ENCODE measurements at regions not wholly inside any gene's neighbourhood (a gene's known extent, or its start where the extent isn't known, plus 50 kb on each side); places are given as distances from the start of the nearest gene placed in this dataset.
"Not testable (repeated sequence)": the region's sequence is repeated elsewhere in the genome, so short reads cannot be mapped to it uniquely, and the experiment has no call there.

DNA sequence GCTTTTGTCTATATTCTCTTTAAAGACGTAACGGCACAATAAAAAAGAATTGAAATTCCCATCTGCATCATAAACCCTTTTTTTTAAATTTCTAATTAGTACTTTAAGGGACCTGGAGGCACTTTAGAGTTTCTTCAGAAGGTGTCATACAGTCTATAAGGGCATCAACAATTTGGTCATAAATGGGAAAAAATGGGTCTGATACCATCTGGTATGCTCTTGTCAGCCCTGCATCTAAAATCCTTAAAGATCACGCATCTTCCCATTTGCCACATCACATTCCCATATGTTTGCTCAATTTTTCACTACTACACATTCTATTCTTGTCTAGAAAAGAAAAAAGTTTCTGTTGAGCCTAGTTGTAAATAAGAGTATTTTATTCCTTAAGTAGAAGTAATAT is 53.8 kb downstream of the COX7C start:
- DNase-seq, result no peak

DNA sequence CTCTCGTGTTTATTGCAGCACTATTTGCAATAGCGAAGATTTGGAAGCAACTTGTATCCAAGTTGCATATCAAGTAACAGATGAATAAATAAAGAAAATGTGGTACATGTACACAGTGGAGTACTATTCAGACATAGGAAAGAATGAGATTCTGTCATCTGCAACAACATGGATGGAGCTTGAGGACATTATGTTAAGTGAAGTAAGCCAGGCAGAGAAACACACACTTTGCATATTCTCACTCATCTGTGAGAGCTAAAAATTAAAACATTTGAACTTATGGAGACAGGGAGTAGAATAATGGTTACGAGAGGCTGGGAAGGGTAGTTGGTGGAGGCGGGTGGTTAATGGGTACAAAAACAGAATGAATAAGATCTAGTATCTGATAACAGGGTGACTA is 56.3 kb downstream of the COX7C start:
- DNase-seq, result no peak

DNA sequence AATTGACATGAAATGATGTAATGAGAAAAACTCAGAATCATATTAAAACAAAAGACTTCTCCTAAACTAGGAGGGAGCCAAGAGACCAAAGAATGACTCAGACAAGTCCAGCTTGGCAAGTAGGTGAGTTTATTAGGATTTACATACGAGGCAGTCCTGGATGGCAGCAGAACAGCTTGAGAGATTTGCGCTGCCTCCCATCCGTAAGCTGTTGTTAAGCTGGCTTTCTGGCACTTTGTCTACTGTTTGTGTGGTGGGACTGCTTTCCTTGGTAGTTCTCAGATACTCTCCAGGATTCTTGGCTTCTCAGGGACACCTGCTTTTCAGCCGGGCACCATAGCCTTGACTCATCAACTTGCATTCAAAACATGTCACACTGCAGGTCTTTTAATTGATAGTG is 57.6 kb downstream of the COX7C start:
- DNase-seq, result no peak

DNA sequence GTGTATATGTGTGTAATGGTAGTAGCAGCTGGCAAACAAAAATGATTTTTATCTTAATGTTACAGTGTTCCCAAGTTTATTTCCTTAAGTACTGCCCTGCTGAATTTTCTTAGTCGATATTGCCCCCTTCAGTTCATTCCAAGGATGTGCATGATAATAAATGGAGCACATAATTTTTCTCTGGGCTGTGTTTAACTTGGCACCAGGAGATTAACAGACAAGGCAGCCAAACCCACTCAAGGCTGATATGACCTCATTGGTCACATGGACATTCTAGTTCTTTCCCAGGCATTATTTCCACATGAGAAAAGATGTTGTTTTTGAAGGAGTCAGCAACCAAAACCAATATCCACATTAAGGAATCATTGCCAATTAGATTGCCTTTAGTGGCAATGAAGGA is 61.8 kb downstream of the COX7C start:
- no peak for DNase-seq

DNA sequence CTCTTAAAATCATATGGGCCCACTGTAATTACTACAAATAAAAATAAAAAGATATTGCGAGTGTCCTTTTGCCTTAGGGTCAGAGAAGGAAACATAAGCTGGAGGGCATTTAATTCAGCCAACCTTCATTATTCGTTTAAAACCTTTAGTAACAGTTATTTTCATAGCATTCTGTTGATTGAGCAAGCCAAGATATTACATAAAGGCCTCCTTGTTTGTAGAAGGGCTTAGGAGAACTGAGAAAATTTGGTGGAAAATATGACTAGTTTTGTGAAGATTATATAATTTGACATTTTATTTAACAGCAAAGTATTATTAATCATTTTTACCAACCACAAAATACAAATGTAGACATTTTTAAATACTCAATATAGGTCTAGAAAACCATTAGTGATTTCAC is 62.2 kb downstream of the COX7C start:
- no peak for DNase-seq

DNA sequence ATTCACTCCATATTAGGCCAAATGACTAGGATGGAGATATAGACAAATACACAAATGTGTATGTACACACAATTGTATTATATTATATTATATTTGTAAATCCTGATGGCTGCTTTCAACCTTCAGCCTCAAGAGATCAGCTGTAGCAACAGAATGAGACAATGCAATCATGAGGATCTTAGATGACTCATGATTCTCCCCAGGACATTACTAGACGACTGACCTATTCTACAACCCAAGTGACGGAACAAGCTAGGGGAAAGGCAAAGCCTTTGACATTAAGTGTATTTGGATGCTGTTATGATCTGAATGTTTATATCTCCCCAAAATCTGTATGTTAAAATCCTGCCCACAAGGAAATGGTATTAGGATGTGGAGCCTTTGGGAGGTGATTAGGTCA is 66.5 kb downstream of the COX7C start:
- no peak for DNase-seq

DNA sequence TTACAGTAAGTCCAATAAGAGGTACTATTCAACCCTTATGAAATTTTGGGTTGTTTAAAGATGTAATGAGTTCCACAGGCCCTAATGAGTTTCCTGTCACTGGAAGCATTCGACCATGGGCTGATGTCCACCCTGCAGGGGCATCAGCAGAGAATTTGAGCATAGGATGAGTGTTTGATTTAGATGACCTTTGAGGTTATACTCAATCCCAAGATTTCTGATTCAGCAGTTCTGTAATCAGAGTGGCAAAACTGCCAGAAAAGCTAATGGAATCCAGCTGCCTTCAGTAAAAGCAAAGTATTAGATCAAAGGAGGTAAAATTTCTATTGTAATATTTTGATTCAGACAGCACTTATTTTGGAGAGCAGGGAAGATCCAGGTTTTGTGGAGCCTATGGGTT is 68.3 kb downstream of the COX7C start:
- DNase-seq, result no peak

DNA sequence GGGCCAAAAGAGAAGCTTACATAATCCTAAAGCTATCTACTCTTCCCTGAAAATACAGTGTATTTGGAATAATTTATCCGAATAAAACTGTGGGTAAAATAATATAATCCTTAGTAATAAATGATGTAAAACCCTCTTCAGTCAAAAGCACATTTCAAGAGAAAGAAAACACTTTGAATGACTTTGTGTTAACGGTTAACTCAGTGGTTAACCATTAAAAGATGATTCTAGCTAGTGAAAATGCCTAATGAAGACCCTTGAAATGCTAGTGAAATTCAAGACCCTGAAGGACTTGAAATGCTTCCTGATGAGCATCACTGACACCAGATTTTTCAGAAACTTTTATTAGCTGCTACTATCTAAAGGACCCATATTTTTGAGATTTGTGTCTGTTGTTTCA is 70.7 kb downstream of the COX7C start:
- DNase-seq, result no peak

DNA sequence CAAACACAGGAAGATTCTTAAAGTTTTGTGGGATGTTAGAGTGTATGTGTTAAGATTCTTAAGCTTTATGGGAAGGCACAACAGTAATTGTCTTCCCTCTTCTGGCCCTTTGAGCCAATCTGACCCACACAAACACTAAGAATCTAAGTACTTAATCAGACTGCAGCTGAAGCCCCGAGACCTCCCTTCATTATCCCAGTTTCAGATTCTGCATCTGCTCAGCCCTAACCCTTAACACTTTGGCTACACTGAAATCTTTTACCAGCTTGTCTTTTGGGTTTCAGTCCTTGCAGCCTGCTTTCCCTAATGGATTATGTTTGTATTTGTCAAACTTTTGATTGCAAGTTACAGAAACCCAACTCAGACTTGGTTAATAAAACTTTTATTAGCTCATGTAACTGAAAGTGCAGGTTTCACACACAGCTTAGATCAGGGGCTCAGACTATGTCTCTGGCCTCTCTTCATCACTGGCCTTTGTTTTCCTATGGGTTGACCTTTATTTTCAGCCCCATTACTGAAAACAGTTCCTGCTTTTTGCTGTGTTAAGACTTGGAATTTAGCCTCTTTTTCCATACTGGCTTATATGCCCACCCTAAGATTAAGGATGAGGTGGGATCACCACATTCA is 71.5 kb downstream of the COX7C start:
- DNase-seq, result no peak

DNA sequence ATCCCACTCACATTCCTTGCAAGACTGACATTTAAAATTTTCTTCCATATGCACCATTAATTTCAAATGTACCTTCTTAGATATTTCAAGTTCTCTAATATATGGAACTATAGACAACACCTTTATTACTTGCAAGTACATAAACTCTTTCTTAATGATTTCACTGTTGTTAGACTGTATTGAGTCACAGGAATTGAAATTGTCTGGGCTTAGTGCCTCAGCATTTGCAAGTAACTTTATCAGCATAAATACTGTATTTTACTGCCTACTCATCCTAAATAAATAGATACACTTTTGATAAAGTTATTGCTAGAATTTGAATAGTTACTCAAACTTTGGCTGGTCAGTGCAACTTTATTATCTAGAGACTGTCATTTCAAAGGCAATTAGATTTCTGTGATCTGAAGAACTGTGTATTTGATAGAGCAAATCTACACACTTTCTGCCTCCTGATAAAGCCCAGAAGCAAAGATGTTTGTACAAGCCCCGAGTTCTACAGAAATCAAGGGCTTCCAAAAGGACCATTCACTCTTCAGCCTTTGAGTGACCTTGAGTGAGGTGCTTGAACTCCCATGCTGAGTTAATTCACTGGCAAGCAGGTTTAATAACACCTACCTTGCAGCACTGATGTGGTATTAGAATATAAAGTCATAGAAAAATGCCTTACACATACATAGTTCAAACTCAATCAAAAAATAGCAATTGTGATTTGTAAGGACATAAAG is 91.6 kb downstream of the COX7C start:
- DNase-seq, result no peak

DNA sequence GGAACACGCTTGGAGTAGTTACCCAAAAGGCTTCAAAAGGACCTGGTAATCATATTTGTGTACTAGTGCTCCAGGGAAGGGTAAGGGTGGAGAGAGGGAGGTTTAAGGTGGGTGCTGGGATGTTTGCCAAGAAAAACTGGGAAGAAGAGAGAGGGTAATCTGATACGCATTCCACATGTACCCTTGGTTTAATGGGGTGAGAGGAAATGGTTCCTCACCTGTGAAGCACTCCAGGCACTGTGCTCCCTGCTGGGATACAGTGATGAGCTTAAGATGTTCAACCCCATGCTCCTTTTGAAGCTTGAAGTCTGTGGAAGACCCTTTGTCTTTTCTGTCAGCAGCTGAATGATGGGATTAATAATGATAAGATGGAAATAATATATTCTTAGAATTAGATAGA is 98.4 kb downstream of the COX7C start:
- DNase-seq, result no peak

DNA sequence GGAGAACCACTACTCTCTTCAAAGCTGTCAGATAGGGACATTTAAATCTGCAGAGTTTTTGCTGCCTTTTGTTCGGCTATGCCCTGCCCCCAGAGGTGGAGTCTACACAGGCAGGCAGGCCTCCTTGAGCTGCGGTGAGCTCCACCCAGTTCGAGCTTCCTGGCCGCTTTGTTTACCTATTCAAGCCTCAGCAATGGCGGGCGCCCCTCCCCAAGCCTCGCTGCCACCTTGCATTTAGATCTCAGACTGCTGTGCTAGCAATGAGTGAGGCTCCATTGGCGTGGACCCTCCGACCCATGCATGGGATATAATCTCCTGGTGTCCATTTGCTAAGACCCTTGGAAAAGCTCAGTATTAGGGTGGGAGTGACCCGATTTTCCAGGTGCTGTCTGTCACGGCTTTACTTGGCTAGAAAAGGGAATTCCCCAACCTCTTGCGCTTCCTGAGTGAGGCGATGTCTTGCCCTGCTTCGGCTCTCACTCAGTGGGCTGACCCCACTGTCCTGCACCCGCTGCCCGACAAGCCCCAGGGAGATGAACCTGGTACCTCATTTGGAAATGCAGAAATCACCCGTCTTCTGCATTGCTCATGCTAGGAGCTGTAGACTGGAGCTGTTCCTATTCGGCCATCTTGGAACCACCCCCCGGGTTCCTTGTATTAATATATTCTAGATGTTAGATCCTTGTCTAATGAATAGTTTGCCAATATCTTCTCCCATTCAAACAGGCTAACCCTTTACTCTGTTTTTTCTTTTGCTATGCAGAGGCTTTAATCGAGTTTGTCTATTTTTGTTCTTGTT is 113.8 kb downstream of the COX7C start:
- DNase-seq, result not testable (repeated sequence)

DNA sequence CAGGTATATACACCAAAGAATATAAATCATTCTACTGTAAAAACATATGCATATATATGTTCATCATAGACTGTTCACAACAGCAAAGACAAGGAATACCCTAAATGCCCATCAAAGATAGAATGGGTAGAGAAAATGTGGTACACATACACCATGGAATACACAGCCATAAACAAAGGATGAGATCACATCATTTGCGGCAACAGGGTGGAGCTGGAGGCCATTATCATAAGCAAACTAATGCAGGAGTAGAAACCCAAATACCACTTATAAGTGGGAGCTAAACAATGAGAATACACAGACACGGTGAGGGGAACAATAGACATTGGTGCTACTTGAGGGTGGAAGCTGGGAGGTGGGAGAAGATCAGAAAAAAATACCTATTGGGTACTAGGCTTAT is 117.6 kb downstream of the COX7C start:
- no peak for DNase-seq

DNA sequence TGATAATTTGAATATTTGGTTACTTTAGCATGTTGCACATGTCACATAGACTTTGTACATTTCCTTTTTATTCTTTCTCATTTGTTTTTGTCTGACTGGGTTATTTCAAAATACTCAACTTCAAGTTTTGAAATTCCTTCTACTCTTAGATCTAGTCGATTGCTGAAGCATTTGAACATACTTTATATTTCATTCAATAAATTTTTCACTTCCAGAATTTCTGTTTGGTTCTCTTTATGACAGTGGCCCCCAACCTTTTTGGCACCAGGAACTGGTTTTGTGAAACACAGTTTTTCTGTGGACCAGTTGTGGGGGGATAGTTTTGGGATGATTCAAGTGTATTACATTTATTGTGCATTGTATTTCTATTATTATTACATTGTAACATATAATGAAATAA is 119.8 kb downstream of the COX7C start:
- no peak for DNase-seq

DNA sequence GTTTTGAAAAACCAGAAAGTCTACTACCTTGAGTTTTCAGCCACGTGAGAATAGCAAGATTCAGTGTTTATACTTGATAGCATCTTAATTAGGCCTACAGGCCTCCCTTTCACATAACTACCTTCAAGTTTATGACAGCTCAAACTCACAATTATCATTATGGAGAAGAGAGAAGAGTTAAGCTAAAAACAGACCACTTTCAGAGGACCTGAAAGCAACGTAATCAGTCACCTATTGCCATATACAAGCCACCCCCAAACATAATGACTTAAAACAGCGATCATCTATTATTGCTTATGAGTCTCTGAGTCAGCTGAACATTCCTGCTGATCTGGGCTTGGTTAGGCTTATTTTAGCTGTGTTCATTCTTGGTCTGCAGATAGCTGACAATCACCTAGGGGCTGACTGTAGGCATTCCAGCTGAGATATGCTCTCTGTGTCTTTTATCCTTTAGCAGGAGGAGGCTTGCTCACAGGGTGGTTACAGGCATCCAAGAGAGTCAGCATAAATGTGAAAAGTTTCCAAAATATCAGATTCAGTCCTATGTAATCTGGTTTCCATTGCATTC is 130.9 kb downstream of the COX7C start:
- DNase-seq, result no peak

DNA sequence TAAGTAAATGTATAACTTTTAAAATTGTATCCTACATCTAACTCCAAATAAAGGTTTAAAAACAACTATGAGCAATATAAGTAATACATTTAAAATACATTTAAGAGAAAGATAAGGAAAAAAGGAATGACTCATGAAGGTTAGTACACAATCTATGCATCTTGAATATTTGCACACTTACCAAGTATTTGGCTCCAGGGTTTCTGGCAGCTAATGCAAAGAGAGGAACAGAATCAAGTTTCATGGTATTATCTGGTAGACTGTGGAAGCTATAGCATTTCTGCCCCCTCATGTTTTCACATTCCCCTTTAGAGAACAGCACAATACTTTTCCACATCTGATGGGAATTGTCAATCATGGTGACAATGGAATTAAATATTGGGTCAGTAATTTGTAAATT is 132.1 kb downstream of the COX7C start:
- DNase-seq, result no peak

DNA sequence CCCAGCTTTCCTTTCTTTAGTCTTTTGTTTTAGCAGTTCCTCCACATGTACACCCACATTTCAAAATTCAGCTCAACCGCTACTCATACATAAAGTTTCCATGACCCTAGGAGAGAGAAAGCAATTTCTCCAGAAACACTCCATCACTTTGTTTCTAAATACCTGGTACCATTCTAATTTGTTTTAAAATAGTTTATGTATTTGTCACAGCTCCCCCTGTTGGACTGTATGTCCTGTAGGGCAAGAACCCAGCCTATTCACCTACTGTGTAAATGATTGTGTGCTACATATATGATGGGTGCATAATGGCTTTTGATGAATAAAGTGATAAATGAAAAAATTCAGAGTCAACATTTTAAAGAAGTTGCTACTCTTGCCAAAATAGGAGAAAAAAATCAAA is 139.1 kb downstream of the COX7C start:
- DNase-seq, result no peak

DNA sequence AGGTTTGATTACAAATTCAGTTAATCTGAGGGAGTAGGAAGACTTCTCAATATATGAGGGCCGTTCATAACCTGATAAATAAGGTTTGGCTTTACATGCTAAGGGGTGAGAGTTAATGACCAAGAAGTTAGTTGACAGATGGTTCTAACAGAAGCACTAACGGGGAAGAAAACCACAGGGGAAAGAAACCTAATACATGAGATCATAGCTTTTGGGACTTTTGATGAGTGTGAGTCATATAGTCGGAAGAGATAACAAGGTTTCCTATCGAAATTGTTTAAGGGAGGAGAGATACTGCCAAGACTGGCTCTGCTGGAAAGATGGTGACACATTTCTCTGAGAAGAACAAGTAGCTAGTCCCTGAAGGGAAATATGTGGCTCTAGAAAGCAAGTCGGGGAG is 140.1 kb downstream of the COX7C start:
- no peak for DNase-seq

DNA sequence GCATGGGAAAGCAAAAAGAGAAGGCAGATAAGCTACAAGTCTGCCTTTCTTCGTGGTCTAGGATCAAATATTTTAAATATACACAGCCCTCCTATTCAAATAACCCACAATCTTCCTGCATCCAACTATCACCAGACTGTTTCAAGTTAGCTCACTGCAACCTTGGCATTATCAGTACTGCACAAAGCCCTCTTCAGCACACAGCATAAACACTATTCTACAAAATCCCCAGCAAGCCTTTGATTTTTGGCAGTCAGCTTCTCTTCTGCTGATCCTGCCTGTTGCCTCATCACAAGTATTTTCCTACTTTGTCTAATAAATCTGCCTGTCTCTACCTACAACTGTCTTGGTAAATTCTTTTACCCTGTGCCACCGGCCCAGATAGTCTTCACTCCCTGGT is 142.9 kb downstream of the COX7C start:
- DNase-seq, result no peak

DNA sequence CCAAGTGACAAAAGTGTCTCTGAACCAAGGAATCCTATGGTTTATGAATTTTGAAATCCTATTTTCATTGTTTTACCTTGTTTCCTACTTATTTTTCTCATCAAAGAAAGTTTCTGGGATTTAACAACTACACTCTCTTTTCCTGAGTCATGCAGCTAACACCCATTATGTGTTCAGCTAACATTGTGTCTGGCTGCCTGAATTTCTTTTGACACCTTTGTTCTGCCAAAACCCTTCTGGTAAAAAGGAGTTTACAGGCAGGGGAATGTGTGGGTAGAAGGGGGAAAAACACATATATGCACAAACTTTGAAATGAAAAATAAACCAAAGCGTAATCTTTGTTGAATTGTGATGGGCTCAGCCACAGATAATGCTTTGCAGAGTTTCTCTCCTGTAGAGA is 146.2 kb downstream of the COX7C start:
- DNase-seq, result no peak

DNA sequence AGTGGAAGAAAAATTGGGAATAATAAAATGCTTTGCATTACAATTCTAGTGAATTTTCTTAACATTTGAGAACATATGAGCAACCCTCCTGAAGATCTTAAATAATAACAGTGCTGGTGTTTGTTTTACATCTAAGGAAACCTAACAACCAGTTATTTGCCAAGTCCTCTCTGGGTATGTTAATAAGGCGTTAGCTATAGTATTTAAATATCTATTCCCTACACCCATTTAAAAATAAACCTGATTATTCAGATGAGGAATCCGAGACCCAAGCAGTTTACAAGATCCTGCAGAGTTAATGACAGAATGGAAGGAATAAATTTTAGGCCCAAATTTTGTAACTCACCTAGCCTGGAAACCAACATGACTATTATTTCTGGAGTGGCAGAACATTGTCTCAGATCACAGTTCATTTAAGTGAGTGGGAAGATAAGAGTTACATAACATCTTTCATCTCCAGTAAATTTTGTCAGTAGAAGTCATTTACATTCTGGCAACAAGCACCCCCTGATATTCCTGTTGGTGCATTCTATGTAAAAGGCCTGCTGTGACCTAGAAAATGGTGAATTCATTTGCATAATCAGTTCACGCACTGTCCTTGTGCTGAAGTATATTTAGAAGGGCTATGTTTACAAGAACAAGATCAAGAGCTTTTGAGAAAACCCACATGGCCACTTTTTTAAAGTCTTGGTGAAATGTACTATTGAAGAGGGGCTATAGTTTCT is 148.2 kb downstream of the COX7C start:
- no peak for DNase-seq

DNA sequence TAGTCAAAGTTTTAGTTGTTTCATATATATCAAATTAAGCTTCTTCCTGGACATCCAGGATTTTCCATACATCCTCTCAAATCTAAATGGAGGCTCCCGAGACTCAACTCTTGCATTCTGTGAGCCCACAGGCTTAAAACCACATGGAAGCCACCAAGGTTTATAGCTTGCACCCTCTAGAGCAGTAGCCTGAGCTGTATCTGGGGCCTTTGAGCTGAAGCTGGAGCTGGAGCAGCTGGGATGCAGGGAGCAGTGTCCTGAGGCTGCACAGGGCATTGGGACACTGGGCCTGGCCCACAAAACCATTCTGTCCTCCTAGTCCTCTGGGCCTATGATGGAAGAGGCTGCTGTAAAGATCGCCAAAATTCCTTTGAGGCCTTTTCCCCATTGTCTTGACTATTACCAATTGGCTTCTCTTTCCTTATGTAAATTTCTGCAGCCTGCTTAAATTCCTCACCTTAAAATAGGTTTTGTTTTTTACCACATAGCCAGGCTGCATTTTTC is 151.0 kb downstream of the COX7C start:
- no peak for DNase-seq

DNA sequence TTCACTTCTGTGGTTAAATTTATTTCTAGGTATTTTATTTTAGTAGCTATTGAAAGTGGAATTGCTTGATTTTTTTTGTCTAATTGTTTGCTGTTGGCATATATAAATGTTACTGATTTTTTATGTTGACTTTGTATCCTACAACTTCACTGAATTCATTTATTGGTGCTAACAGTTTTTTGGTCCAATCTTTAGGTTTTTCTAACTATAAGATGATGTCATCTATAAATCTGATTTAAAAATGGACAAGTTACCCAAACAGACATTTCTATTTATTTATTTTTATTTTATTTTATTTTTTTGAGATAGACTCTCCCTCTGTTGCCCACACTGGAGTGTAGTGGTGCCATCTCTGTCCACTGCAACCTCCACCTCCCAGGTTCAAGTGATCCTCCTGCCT is 162.3 kb downstream of the COX7C start:
- no peak for DNase-seq

Measured in GF-D8 (cell line).